ENCODE measurements at regions not wholly inside any gene's neighbourhood (a gene's known extent, or its start where the extent isn't known, plus 50 kb on each side); places are given as distances from the start of the nearest gene placed in this dataset.
"Not testable (repeated sequence)": the region's sequence is repeated elsewhere in the genome, so short reads cannot be mapped to it uniquely, and the experiment has no call there.

DNA sequence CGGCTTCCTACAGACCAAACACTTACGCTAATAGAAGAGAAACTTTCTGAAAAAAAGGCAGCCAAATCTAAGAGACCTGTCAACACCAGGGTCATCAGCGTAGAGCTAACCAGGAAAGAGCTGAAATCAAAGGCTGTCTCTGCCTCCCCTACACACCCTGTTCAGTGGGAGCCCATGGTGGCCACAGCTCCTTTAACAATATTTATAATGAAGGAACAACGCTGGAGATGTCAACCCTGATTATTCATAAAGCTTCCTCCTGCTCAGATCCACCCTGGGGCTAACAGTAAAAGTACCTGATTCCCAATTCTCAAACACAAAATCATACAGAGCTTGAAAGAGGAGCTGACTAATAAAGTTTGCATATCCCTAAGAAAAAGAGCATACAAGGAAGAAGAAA, 133.7 kb downstream of the ANXA2 start:
- no peak for DNase-seq (ENCODE audit: low spot score)

DNA sequence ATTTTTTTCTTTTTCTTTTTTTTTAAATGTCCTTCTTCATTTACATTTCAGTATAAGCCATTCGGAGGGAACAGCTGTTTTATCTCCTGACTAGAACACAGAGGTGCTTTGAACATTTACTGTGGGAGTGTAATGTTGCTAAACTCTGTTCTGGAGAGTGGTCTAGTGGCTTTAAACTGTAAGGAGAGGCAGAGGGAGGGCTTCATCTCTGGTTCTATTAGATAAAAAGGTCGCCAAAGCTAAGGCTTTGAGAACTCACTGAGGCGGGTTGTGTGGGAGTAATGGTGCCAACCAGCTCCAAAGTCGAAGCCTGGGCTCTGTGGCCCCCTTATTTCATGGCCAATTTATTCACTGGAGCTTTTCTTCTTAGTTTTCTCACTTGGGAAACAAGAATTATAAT, 133.2 kb downstream of the ANXA2 start:
- DNase-seq (ENCODE audit: low spot score): no peak

DNA sequence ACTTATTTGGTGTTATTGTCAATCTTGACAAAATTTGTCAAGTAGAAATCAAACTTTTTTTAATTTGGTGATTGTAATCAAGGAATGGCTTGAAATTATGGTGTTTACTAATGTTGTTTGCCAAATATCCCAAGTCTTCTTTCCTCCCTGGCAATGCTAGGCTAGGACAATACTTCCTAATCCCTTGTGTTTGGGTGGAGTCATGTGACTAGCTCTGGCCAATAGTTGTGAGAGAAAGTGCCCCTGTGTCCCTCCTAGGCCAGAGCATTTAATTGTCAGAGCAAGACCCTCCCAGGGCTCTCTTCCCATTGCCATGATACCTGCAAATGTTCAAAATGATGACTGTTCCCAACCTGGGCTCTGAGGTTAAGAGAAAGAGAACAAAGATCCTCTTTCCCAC, 132.7 kb downstream of the ANXA2 start:
- DNase-seq (ENCODE audit: low spot score): no peak

DNA sequence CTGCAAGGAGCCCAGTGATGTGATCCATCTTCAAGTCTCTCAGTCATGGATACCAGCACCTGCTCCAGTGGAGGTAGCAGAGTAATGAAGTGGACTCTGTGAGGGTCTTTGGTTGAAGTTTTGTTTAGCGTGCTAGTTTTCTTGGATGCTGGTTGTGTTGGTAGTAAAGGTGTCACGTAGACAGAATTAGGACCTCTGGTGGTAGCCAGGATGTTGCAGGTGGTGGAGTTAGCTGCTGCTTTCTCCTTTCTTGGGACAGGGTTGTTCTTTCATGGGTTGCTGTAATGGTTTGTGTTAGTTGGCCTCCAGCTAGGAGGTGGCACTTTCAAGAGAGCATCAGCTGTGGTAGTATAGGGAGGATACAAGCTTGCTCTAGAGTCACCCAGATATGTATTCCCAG, 125.2 kb downstream of the ANXA2 start:
- DNase-seq (ENCODE audit: low spot score): no peak

DNA sequence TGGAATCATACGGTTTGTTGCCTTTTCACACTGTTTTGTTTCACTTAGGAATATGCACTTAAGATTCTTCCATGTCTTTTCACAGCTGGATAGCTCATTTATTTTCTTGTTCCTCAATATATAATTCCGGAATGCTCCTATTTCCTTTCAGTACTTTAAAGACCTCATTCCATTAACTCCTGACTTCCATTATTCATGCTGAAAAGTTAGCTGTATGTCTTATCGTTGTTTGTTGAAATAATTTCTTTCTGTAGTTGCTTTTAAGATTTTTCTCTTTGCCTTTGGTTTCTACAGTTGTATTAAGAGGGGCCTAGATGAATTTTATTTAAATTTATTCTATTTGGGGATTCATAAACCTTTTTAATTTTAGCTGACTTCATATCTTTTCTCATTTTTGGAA, 122.2 kb downstream of the ANXA2 start:
- no peak for DNase-seq (ENCODE audit: low spot score)

DNA sequence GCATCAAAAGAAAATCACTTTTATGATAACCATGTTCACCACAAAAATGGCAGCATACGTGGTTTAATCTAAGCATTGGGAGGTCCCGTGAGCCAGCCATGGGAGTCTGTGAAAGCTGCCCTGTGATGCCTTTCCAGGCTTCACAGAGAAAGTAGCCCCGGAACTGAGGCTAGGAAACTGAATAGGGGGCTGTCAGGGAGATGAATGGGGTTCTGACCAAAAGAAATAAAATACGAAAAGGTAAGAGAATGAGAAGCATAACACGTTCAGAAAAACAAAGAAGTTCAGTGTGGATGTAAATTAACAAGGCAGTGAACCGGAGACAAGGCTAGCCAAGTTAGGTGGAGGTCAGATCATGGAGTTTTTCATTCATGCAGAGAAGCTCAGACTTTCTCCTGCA, 118.9 kb downstream of the ANXA2 start:
- DNase-seq (ENCODE audit: low spot score): no peak

DNA sequence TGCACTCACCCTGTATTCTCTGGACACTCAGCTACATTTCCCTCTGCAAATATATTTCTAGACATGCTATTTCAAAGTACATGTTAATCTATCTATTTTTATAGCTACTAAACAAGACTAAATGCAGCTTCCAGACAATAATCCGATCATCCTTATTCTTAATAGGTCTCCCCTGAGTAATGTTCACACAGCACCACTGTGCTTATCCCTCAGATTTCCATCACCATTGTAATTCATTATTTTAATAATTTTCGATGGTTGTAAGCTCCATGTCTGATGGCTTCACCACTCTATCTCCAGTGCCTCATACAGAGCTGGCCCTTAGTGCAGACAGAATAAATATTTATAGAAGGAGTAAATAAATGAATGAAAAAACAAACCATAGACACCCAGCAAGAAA, 117.5 kb downstream of the ANXA2 start:
- DNase-seq (ENCODE audit: low spot score): no peak

DNA sequence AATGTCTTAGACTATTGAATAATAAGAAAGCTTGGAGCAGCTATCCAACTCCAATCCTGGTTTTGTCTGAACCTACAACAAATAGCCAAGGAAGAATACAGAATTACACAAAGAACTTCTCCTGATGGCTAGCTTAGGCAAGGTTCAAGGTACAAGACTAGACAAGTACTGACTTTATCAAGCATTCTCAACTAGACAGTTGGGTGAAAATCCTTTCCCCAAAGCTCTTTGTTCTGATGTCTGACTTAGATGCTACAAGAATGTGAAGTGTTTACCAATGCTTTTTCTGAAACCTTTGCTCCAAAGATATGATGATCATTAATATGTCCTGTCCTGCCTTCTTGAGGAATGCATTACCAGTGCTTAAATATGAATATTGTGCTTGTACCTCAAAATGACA, 113.8 kb downstream of the ANXA2 start:
- no peak for DNase-seq (ENCODE audit: low spot score)

DNA sequence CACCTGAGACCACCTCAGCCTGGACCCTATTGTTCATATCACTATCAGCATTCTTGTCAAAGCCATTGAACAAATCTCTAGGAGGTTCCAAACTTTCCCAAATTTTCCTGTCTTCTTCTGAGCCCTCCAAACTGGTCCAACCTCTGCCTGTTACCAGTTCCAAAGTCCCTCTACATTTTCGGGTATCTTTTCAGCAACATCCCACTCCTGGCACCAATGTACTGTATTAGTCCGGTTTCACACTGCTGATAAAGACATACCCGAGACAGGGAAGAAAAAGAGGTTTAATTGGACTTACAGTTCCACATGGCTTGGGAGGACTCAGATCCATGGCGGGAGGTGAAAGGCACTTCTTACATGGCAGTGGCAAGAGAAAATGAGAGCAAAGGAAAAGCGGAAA, 101.9 kb downstream of the ANXA2 start:
- not testable (repeated sequence) for DNase-seq (ENCODE audit: low spot score)

DNA sequence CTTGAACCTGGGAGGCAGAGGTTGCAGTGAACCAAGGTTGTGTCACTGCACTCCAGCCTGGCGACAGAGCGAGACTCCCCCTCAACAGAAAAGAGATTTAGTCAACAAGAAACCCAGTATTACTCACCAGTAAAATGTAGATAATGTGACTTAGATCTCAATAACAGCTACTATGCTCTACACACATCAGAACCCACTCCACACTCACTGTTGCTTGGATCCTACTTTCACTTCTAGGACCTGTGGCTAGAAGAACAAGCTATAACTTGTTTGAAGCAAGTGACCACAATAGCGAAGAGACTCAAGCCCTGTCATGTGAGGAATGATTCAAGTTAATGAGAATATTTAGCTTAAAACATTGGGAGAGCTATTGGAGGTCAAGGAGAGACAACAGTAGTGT, 100.7 kb downstream of the ANXA2 start:
- DNase-seq (ENCODE audit: low spot score): no peak
